Left hindlimb (tissue), 1 donor: ENCODE measurements at regions not wholly inside any gene's neighbourhood (a gene's known extent, or its start where the extent isn't known, plus 50 kb on each side); places are given as distances from the start of the nearest gene placed in this dataset.

Experiments
- DNase-seq: peaks from one replicate; pipeline ENCODE4 v3.0.0-alpha.2; 2018

DNA sequence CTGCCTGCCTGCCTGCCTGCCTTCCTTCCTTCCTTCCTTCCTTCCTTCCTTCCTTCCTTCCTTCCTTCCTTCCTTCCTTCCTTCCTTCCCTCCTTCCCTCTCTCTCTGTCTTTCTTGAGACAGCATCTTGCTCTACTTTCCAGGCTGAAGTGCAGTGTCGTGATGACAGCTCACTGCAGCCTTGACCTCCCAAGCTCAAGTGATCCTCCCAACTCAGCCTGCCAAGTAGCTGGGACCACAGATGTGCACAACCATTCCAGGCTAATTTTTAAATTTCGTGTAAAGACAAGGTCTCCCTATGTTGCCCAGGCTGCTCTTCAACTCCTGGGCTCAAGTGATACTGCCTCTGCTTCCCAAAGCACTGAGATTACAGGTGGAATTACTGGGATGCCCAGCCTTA, 328.2 kb upstream of the SORL1-AS1 start:
- DNase-seq = no peak

- DNase-seq = no peak
These were observed 324.3 kb upstream of the SORL1-AS1 start for GRCh38 chr11:121777056-121777455.

DNA sequence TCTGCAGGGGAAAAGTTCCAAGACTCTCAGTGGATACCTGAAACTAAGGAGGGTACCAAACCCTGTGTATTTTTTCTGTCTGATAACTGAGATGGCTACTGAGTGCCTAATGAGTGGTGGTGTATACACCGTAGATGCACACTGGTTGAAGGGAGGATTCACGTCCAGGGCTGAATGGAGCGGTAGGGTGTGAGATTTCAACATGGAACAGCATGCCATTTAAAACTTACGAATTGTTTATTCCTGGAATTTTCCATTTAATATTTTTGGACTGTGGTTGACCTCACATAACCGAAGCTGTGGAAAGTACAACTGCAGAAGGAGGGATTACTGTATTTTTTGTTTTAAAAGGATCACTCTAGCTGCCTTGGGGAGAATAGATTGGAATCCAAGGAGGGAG, 322.5 kb upstream of the SORL1-AS1 start:
- no peak for DNase-seq

GRCh38 chr11:121773076-121773475, 320.3 kb upstream of the SORL1-AS1 start:
- no peak for DNase-seq

GRCh38 chr11:121770939-121771595, 318.3 kb upstream of the SORL1-AS1 start:
- no peak for DNase-seq

- no peak for DNase-seq
These were observed 316.4 kb upstream of the SORL1-AS1 start for GRCh38 chr11:121769191-121769590.

GRCh38 chr11:121767433-121767832, 314.7 kb upstream of the SORL1-AS1 start:
- no peak for DNase-seq

GRCh38 chr11:121766991-121767390, 314.2 kb upstream of the SORL1-AS1 start:
- DNase-seq = no peak

- no peak for DNase-seq
These were observed 313.4 kb upstream of the SORL1-AS1 start for GRCh38 chr11:121766166-121766565.

GRCh38 chr11:121763526-121763925, 310.8 kb upstream of the SORL1-AS1 start:
- DNase-seq = no peak

- peak; percentile 58 for DNase-seq
These were observed 310.1 kb upstream of the SORL1-AS1 start for GRCh38 chr11:121762820-121763219.

DNA sequence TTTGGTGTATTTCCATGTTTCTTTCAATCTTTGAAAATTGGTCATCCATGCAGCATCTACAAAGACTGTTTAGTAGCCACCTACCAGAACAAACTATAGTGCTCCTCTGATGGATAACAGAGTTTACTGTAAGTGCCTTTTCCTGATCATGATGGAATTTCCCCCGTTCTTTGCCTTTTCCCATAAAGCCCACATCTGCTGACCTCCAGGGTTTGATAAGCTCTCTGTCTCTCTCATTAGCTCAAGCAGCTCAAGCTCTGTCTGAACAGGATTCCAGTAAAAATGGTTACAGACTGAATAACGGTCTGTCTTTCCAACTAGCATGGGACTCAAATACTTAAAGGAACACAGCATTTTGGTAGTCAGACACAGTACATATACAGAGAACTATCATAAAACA, 308.4 kb upstream of the SORL1-AS1 start:
- no peak for DNase-seq

DNA sequence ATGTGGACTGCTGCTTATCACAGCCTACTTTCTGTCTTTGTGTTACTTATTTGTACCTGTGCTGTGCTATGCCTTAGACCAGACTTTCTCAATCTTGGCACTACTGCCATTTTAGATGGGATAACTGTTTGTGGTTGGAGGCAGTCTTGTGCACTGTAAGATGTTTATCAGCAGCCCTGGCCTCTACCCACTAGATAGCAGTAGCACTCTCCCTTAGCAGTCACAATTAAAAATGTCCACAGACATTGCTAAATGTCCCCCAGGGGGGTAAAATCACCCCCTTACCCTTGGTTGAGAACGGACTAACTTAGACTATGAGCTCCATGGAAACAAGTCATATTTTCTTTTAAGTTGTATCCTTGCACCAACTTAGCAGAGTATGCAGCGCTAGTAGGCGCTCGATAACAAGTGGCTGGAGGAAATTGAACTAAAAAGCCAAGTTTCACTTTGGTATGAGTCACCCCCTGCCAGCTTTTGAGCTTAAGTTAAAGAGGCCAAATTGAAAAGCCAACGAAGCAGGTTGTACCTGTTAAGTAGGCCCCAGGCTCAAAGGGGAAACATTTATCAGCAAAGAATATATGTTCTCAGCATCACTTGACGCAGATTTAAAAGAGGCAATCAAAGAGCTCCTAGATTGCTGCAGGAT, 304.8 kb upstream of the SORL1-AS1 start:
- DNase-seq = no peak

GRCh38 chr11:121755906-121756305, 303.1 kb upstream of the SORL1-AS1 start:
- no peak for DNase-seq

DNA sequence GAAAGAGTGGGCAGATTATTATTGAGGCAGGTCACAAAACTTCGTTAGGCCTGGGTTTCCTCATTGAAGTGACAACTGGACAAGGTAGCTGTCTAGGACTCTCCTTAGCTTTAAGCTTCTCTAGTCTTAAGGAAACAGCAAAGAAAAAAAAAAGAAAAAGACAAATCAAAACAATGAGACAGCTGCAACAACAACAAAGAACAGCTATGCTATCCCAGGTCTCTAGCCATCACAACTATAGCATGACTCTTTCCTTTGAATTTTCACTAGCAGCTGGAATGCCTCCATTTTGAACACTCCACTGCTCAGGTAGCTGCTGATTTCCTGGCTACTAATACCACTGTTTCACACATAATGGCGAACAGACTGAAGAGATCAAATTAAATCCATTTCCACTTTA, 302.4 kb upstream of the SORL1-AS1 start:
- DNase-seq = no peak

GRCh38 chr11:121754598-121754997, 301.8 kb upstream of the SORL1-AS1 start:
- DNase-seq = no peak

DNA sequence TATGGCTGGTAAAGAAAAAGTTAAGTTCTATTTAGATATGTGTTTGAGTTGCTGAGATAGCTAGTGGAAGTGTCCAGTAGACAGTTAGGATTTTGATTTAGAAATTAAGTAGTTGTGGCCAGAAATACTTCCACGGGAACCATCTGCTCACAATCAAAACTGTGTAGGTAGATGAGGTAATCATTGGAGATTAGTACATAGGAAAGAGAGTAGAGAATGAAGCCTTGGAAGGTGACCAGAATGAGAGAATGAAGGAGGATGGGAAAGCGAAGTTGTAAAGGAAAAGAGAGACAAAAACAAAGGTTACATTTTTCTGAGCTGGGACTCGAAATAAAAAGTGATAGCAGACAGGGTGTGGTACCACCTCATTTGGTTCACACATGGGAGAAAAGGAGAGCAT, 296.9 kb upstream of the SORL1-AS1 start:
- DNase-seq = no peak

DNA sequence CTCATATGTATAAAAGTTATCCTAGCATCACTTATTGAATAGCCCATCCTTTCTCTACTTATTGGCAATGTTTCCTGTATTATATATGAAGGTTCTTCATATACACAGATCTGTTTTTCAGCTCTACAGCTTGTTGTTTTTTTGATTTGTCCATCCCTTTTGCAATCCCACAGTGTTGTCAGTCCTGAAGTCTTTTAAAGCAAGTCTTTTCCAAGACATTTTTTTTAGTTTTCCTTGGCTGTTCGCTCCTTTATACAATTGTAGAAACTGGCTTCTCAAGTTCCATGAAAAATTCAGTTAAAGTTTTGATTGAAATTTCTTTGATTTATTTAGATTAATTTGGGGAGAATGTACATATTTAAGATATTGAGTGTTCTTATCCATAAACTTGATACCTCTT, 295.3 kb upstream of the SORL1-AS1 start:
- DNase-seq = no peak

- no peak for DNase-seq
These were observed 290.5 kb upstream of the SORL1-AS1 start for GRCh38 chr11:121743285-121743684.

- DNase-seq = peak; percentile 89
These were observed 289.1 kb upstream of the SORL1-AS1 start for GRCh38 chr11:121741761-121742361.

DNA sequence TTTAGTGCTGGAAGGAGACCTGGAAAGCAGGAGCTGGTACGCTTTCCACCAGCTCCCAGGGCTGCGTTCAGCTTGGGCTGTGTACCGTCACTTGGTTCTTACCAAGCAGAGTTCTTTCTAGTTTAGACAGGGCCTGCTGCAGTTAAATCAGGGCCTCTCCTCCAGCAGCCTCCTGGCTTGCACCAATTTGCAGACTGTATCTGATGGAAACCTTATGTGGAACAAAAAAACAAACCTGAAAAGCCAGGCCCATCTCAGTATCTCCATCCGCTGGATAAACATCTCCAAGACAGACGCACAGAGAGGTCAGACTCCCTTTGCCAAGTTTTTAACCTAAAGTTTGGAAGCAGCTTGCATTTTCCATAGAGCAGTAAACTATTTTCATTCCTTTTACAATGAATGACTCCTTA, 288.6 kb upstream of the SORL1-AS1 start:
- peak; percentile 68 for DNase-seq

DNA sequence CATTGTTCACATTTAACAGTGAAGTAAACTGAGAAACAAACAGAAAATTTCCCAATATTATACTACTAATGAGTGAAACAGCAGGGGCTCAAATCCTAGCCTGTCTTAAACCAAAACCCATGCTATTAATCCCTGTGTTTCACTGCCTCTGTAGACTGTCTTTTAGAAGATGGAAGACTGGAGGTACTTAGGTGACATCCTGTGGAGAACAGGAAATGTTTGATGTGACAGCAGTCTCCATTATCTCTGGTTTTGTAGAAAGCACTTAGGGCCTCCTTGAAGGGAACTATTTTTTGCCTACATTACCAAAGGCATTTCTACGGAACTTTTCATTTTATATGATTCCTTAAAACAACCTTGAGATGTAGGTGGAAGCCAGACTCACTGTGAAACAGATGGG, 288.1 kb upstream of the SORL1-AS1 start:
- DNase-seq = no peak

DNA sequence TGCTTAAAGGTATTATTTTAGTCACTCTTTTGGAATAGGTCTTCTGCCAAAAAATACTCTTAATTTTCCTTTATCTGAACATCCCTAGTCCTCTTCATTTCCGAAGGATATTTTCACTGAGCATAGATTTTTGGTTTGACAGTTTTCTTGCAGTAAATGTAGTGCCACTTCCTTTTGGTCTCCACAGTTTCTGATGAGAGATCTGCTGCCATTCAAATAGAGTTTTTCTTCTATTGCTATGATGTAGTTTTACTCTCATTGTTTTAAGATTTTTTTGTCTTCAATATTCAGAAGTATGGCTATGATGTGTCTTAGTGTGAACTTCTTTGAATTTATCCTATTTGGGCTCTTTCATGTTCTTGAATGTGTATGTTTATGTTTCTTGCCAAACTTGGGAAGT, 281.1 kb upstream of the SORL1-AS1 start:
- no peak for DNase-seq

GRCh38 chr11:121727942-121728341, 275.2 kb upstream of the SORL1-AS1 start:
- DNase-seq = no peak
